ENCODE measurements at regions not wholly inside any gene's neighbourhood (a gene's known extent, or its start where the extent isn't known, plus 50 kb on each side); places are given as distances from the start of the nearest gene placed in this dataset.
"Not testable (repeated sequence)": the region's sequence is repeated elsewhere in the genome, so short reads cannot be mapped to it uniquely, and the experiment has no call there.

- peak; percentile 89 for DNase-seq
Measured at GRCh38 chr2:224260372-224261020, 141.4 kb downstream of the FAM124B start.

- DNase-seq: no peak
Measured at GRCh38 chr2:224259831-224260230, 142.1 kb downstream of the FAM124B start.

GRCh38 chr2:224258059-224258458 is 143.8 kb downstream of the FAM124B start:
- DNase-seq: no peak

- DNase-seq: peak; percentile 35
Measured at GRCh38 chr2:224257156-224257555, 144.8 kb downstream of the FAM124B start.

- DNase-seq: no peak
Measured at GRCh38 chr2:224253464-224253863, 148.4 kb downstream of the FAM124B start.

- DNase-seq: peak; percentile 89
Measured at GRCh38 chr2:224252631-224253030, 149.3 kb downstream of the FAM124B start.

- DNase-seq: peak; percentile 41
Measured at GRCh38 chr2:224248944-224249371, 152.9 kb downstream of the FAM124B start.

GRCh38 chr2:224242561-224242960 is 159.3 kb downstream of the FAM124B start:
- no peak for DNase-seq

GRCh38 chr2:224241812-224242211 is 160.1 kb downstream of the FAM124B start:
- DNase-seq: no peak

- DNase-seq: no peak
Measured at GRCh38 chr2:224241001-224241400, 160.9 kb downstream of the FAM124B start.

GRCh38 chr2:224223851-224224555 is 177.9 kb downstream of the FAM124B start:
- no peak for DNase-seq

GRCh38 chr2:224222974-224223373 is 178.9 kb downstream of the FAM124B start:
- no peak for DNase-seq

- DNase-seq: no peak
Measured at GRCh38 chr2:224222291-224222690, 179.6 kb downstream of the FAM124B start.

- peak; percentile 96 for DNase-seq
Measured at GRCh38 chr2:224221455-224221913, 180.4 kb downstream of the FAM124B start.

- peak; percentile 63 for DNase-seq
Measured at GRCh38 chr2:224220586-224221255, 181.2 kb downstream of the FAM124B start.

GRCh38 chr2:224219781-224220180 is 180.7 kb upstream of the SERPINE2 start:
- no peak for DNase-seq

GRCh38 chr2:224217962-224218347 is 178.9 kb upstream of the SERPINE2 start:
- peak; percentile 72 for DNase-seq

- no peak for DNase-seq
Measured at GRCh38 chr2:224217233-224217961, 178.3 kb upstream of the SERPINE2 start.

- not testable (repeated sequence) for DNase-seq
Measured at GRCh38 chr2:224215611-224216010, 176.5 kb upstream of the SERPINE2 start.

GRCh38 chr2:224213396-224213795 is 174.3 kb upstream of the SERPINE2 start:
- DNase-seq: no peak

GRCh38 chr2:224211791-224212190 is 172.7 kb upstream of the SERPINE2 start:
- peak; percentile 73 for DNase-seq

- DNase-seq: peak; percentile 65
Measured at GRCh38 chr2:224211181-224211480, 172.0 kb upstream of the SERPINE2 start.

Data from fibroblast of upper back skin (primary cell).